Endothelial cell of umbilical vein (primary cell): ENCODE measurements at regions not wholly inside any gene's neighbourhood (a gene's known extent, or its start where the extent isn't known, plus 50 kb on each side); places are given as distances from the start of the nearest gene placed in this dataset.

Source experiments
- BruUV-seq: library from RNA; stranded (reverse); fragments of 400-500 nt; replicated peaks from 2 replicates; lab custom pipeline; 2021; lab: Mats Ljungman, UMichigan
- CTCF ChIA-PET: fragments of 300-600, 350-600 bp; sonication (Branson Sonifier 250); formaldehyde crosslinking; loops from one replicate; lab custom pipeline; 2021; ENCODE audit warnings: antibody characterized with exemption, inconsistent platforms; lab: Charles Lee
- POLR2A ChIA-PET: fragments of 300-600, 350-600 bp; sonication (Branson Sonifier 250); formaldehyde crosslinking; loops from one replicate; lab custom pipeline; 2021; ENCODE audit warnings: antibody characterized with exemption, inconsistent platforms; lab: Charles Lee
- DNase-seq: peaks from one replicate; pipeline ENCODE4 v3.0.0-alpha.2; 2011; ENCODE audit warnings: low read depth, low spot score
- FAIRE-seq: peaks from 2 replicates; lab custom pipeline; 2011; peaks lifted over from hg19 to GRCh38; lab: Jason Lieb, UNC
- H2AFZ ChIP-seq: 2 replicates; pipeline ENCODE4 v1.6.0; 2012; ENCODE audit warnings: low read depth, low read length, control low read depth, inconsistent platforms
- H3K27ac ChIP-seq: 2 replicates; pipeline ENCODE4 v1.5.1; 2011; ENCODE audit warnings: low read depth, mild to moderate bottlenecking, control low read depth, low read length, moderate library complexity; ENCODE audit not compliant: insufficient read depth
- H3K27me3 ChIP-seq, 2 experiments: 2 replicates each; pipeline versions ENCODE4 v1.6.0 to v1.6.1; 2011; ENCODE audit warnings: low read length in 2 of 2, mixed read lengths in 1 of 2; ENCODE audit not compliant: control insufficient read depth in 2 of 2, insufficient read depth in 2 of 2
- H3K36me3 ChIP-seq, 2 experiments: 2 replicates in 1 of 2; 3 replicates in 1 of 2; pipeline ENCODE4 v1.5.1; 2011; ENCODE audit warnings: low read length in 2 of 2, mild to moderate bottlenecking in 1 of 2, moderate library complexity in 1 of 2; ENCODE audit not compliant: control insufficient read depth in 2 of 2, insufficient read depth in 2 of 2; ENCODE audit errors: extremely low read depth in 1 of 2
- H3K4me1 ChIP-seq: 3 replicates; pipeline ENCODE4 v1.5.1; 2011; ENCODE audit warnings: mild to moderate bottlenecking, low read length; ENCODE audit not compliant: control insufficient read depth, insufficient read depth; ENCODE audit errors: extremely low read depth
- H3K4me2 ChIP-seq: 2 replicates; pipeline ENCODE4 v1.6.1; 2011; ENCODE audit warnings: low read length, control low read depth, mixed read lengths; ENCODE audit not compliant: insufficient read depth
- H3K4me3 ChIP-seq, 3 experiments: fragments of 200-600 bp in 1 of 3; sonication (generic), shearing (Covaris generic) in 1 of 3; replicated peaks in 1 of 3; 2 replicates each; pipeline ENCODE4 v1.5.1; 2011 to 2016; ENCODE audit warnings: control low read depth in 3 of 3, low read length in 3 of 3, mild to moderate bottlenecking in 2 of 3, inconsistent platforms in 1 of 3, low read depth in 1 of 3, moderate library complexity in 1 of 3; ENCODE audit not compliant: insufficient read depth in 1 of 3
- H3K79me2 ChIP-seq: 2 replicates; pipeline ENCODE4 v1.6.0; 2012; ENCODE audit warnings: low read length, inconsistent platforms; ENCODE audit not compliant: control insufficient read depth, insufficient read depth
- H3K9ac ChIP-seq: replicated peaks from 2 replicates; pipeline ENCODE3; 2011; ENCODE audit warnings: low read length, control low read depth; ENCODE audit not compliant: insufficient read depth; ENCODE audit errors: extremely low read depth
- H3K9me1 ChIP-seq: replicated peaks from 3 replicates; pipeline ENCODE4 v1.6.0; 2011; ENCODE audit warnings: mild to moderate bottlenecking, low read length; ENCODE audit not compliant: control insufficient read depth, insufficient read depth; ENCODE audit errors: extremely low read depth
- H3K9me3 ChIP-seq: replicated peaks from 2 replicates; pipeline ENCODE4 v1.5.1; 2012; ENCODE audit warnings: low read length, inconsistent platforms; ENCODE audit not compliant: control insufficient read depth, insufficient read depth
- H4K20me1 ChIP-seq: replicated peaks from 2 replicates; pipeline ENCODE3; 2011; ENCODE audit warnings: mild to moderate bottlenecking, low read length; ENCODE audit not compliant: control insufficient read depth, insufficient read depth; ENCODE audit errors: extremely low read depth
- EZH2 ChIP-seq: IDR thresholded peaks from 2 replicates; pipeline ENCODE4 v1.6.1; 2012; ENCODE audit warnings: borderline replicate concordance, low read depth, mild to moderate bottlenecking, moderate library complexity, low read length, inconsistent platforms; ENCODE audit not compliant: severe bottlenecking
- FOS ChIP-seq: IDR thresholded peaks from 2 replicates; pipeline ENCODE4 v1.6.1; 2011; ENCODE audit warnings: mild to moderate bottlenecking, low read length, moderate library complexity, borderline replicate concordance; ENCODE audit not compliant: insufficient read depth
- GATA2 ChIP-seq: IDR thresholded peaks from 2 replicates; pipeline ENCODE4 v1.7.0; 2011; ENCODE audit warnings: low read depth, mild to moderate bottlenecking, moderate library complexity, mixed read lengths, low read length; ENCODE audit not compliant: insufficient read length, insufficient read depth
- JUN ChIP-seq: IDR thresholded peaks from 2 replicates; pipeline ENCODE4 v1.6.1; 2011; ENCODE audit warnings: borderline replicate concordance, low read depth; ENCODE audit not compliant: insufficient read length, insufficient read depth
- MYC ChIP-seq: IDR thresholded peaks from one replicate; pipeline ENCODE4 v1.6.1; 2011; ENCODE audit warnings: mild to moderate bottlenecking, low read depth, low read length
- POLR2A ChIP-seq: IDR thresholded peaks from 2 replicates; pipeline ENCODE4 v1.6.1; 2012; ENCODE audit warnings: low read depth, mild to moderate bottlenecking, control low read depth, low read length
- POLR2AphosphoS5 ChIP-seq: IDR thresholded peaks from 2 replicates; pipeline ENCODE4 v1.6.1; 2012; ENCODE audit warnings: low read depth, mild to moderate bottlenecking, control low read depth, low read length, moderate library complexity; ENCODE audit not compliant: insufficient read depth
- dilution Hi-C: fragments of 300-500 bp; cut with MboI; formaldehyde crosslinking; loops from one replicate; pipeline ENCODE4 v1.15.0; 2019; ENCODE audit warnings: low sequenced_read_pairs; ENCODE audit not compliant: extremely low pct_ligation_motif_present
- intact Hi-C: fragments of 100-400 bp; cut with micrococcal nuclease; formaldehyde crosslinking; loops from one replicate; pipeline ENCODE4 v1.10.0; 2022
- TF ChIP-seq, protein P1 (sequence below): IDR thresholded peaks from 2 replicates; pipeline ENCODE4 v1.6.1; 2011; ENCODE audit not compliant: insufficient read depth, insufficient read length
- TF ChIP-seq, protein P2 (sequence below), 2 donors: IDR thresholded peaks; 1 replicate in 1 of 2; 2 replicates in 1 of 2; pipeline ENCODE4 v1.5.1; 2011; ENCODE audit warnings: low read length in 2 of 2, mild to moderate bottlenecking in 2 of 2, moderate library complexity in 2 of 2, control low read depth in 1 of 2, inconsistent platforms in 1 of 2, low read depth in 1 of 2; ENCODE audit not compliant: insufficient read depth in 1 of 2; ENCODE audit errors: extremely low read depth in 1 of 2

DNA sequence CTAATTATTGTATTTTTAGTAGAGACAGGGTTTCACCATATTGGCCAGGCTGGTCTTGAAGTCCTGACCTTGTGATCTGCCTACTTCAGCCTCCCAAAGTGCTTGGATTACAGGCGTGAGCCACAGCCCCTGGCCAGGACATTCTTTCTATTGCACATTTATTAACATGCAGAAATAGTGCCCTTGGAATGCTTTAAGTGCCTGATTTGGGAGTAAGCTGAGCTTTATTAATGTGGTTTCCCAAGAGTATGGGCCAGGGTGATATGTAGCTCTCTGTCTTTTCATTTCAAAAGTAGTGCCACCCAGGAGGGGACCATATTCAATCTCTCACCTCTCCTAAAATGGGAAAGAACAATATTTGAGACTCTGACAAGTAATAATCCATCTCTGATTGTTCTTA, 970.7 kb downstream of the KCNMA1 start:
- no peaks in the 10 kb centered on the region for H3K36me3 ChIP-seq
- no peaks in the 10 kb centered on the region for H3K27me3 ChIP-seq
- FAIRE-seq (no peak), DNase-seq (no peak)
- TF ChIP-seq EZH2 (no peak), JUN (no peak), GATA2 (no peak), POLR2A (no peak), POLR2AphosphoS5 (no peak), MYC (no peak), FOS (no peak)
- TF ChIP-seq, protein P1, sequence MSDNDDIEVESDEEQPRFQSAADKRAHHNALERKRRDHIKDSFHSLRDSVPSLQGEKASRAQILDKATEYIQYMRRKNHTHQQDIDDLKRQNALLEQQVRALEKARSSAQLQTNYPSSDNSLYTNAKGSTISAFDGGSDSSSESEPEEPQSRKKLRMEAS = no peak
- TF ChIP-seq, protein P2, sequence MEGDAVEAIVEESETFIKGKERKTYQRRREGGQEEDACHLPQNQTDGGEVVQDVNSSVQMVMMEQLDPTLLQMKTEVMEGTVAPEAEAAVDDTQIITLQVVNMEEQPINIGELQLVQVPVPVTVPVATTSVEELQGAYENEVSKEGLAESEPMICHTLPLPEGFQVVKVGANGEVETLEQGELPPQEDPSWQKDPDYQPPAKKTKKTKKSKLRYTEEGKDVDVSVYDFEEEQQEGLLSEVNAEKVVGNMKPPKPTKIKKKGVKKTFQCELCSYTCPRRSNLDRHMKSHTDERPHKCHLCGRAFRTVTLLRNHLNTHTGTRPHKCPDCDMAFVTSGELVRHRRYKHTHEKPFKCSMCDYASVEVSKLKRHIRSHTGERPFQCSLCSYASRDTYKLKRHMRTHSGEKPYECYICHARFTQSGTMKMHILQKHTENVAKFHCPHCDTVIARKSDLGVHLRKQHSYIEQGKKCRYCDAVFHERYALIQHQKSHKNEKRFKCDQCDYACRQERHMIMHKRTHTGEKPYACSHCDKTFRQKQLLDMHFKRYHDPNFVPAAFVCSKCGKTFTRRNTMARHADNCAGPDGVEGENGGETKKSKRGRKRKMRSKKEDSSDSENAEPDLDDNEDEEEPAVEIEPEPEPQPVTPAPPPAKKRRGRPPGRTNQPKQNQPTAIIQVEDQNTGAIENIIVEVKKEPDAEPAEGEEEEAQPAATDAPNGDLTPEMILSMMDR (IDR thresholded peaks at IDR 0.05; ENCODE audit: extremely low read depth in 1 of 2, insufficient read depth in 1 of 2, low read depth in 1 of 2, low read length in 2 of 2) = no peak
- no peak overlapping the region for H3K9ac ChIP-seq
- H3K4me1 ChIP-seq = no peaks in the 10 kb centered on the region
- no peaks in the 10 kb centered on the region for H4K20me1 ChIP-seq
- dilution Hi-C loops (no loop called here), intact Hi-C loops (no loop called here)
- H3K9me3 ChIP-seq = no peaks in the 10 kb centered on the region
- H3K9me1 ChIP-seq = no peaks in the 10 kb centered on the region
- no peak overlapping the region for H3K4me3 ChIP-seq
- ChIA-PET CTCF (no interaction called here), POLR2A (no interaction called here)
- H3K4me2 ChIP-seq = no peak overlapping the region
- BruUV-seq = no TSS peak
- no peak overlapping the region for H3K27ac ChIP-seq
- no peaks in the 10 kb centered on the region for H3K79me2 ChIP-seq
- no peak overlapping the region for H2AFZ ChIP-seq
